Heart right ventricle (tissue), 16 donors: ENCODE measurements at regions not wholly inside any gene's neighbourhood (a gene's known extent, or its start where the extent isn't known, plus 50 kb on each side); places are given as distances from the start of the nearest gene placed in this dataset.
A peak's percentile ranks its signal among the peaks of the same experiment; 100 is the strongest.

ENCODE experiments used
- ATAC-seq, 8 donors: fragments of 200-7000 bp; cut with Tn5 transposase; one replicate each; pipeline ENCODE4 v1.9.1; 2020; ENCODE audit warnings: mild to moderate bottlenecking in 8 of 8, moderate library complexity in 8 of 8, moderate number of reproducible peaks in 1 of 8
- DNase-seq, 2 donors: peaks; one replicate each; pipeline ENCODE4 v3.0.0-alpha.2; 2020
- H3K27ac ChIP-seq, 10 donors: fragments of 200-600 bp; sonication (generic) in 2 of 10; one replicate each; pipeline versions ENCODE4 v1.5.0 to v1.8.0; 2020 to 2022; ENCODE audit warnings: mild to moderate bottlenecking in 3 of 10
- H3K27me3 ChIP-seq, 7 donors: fragments of 200-600 bp; one replicate each; pipeline ENCODE4 v1.8.0; 2021 to 2022; ENCODE audit warnings: mild to moderate bottlenecking in 2 of 7
- H3K36me3 ChIP-seq, 9 donors: fragments of 200-600 bp; sonication (generic) in 1 of 9; one replicate each; pipeline versions ENCODE4 v1.5.0 to v1.8.0; 2020 to 2022; ENCODE audit warnings: mild to moderate bottlenecking in 2 of 9
- H3K4me1 ChIP-seq, 9 donors: fragments of 200-600 bp; sonication (generic) in 1 of 9; one replicate each; pipeline versions ENCODE4 v1.5.0 to v1.8.0; 2020 to 2022; ENCODE audit warnings: mild to moderate bottlenecking in 4 of 9
- H3K4me3 ChIP-seq, 10 donors: fragments of 200-600 bp; sonication (generic) in 2 of 10; one replicate each; pipeline versions ENCODE4 v1.5.0 to v1.8.0; 2020 to 2022; ENCODE audit warnings: mild to moderate bottlenecking in 7 of 10, moderate library complexity in 2 of 10
- H3K9me3 ChIP-seq, 11 donors: fragments of 200-600 bp in 10 of 11; sonication (generic) in 2 of 11; one replicate each; pipeline versions ENCODE4 v1.5.0 to v1.8.0; 2013 to 2022; ENCODE audit warnings: mild to moderate bottlenecking in 2 of 11, control low read depth in 1 of 11, moderate library complexity in 1 of 11
- CTCF ChIP-seq, 9 donors: fragments of 200-600 bp; sonication (generic) in 2 of 9; IDR thresholded peaks; one replicate each; pipeline versions ENCODE4 v1.5.0 to v1.8.0; 2021 to 2022; ENCODE audit warnings: antibody characterized with exemption in 9 of 9, mild to moderate bottlenecking in 5 of 9, moderate library complexity in 1 of 9
- WGBS, 2 donors: extraction: QIAGEN DNeasy Blood & Tissue Kit; methylation state at CpG; one replicate each; pipeline ENCODE4 v1.1.7; 2013; ENCODE audit warnings: inconsistent platforms in 1 of 2; 5-methylcytosine and 5-hydroxymethylcytosine counted together
- intact Hi-C, 10 donors: fragments of 100-400 bp; cut with DNase I; formaldehyde crosslinking; loops; one replicate each; pipeline versions ENCODE4 v1.11.1 to v1.14.2; 2022
- donor health status: Arrhythmogenic right ventricular cardiomyopathy.
- donor health status: ischemic (EF 13 %, LVEDD 7.1; RV severe dilation, severe dysfunction).
- donor health status: healthy with polysubstance abuse.
- donor health status: DM: no; HTN: yes; CAD: no.
- donor health status: DM: no; HTN: no; CAD: no.
- donor health status: ischemic (EF 25% LVEDD 6.9; RV normal size, moderate dysfunction).
- donor health status: ischemic (EF 25% LVEDD 5.7; RV mildly dilated, moderate dysfunction).
- donor health status: healthy.
- donor health status: DM: yes; HTN: yes; CAD: no.
- donor health status: Ischemic cardiomyopathy.
- donor health status: ischemic (EF 35%, LVEDD 5.7; RV mildly dilated, moderate dysfunction).
- donor health status: nonischemic (EF 11% LVEDD 7.7; RV severe dilation, severe dysfunction).
- donor health status: DM: yes; HTN: yes; CAD: no.
- donor health status: PGD.
- donor health status: ischemic (EF 29% LVEDD 5.4; RV normal size, mild dysfunction).
- donor health status: nonischemic (EF 23%, LVEDD 6.1; RV moderate dilation, normal function).

- H3K4me1 ChIP-seq = no peaks in the 10 kb centered on the region
- 64 to 67% methylated on average over 2 of the region's 2 CpGs for WGBS, 2 donors
- ATAC-seq (no peak), DNase-seq (no peak)
- TF ChIP-seq CTCF (IDR thresholded peaks at IDR 0.05) = no peak
- H3K27ac ChIP-seq = no peak overlapping the region
- H3K27me3 ChIP-seq = no peaks in the 10 kb centered on the region
- no peak overlapping the region for H3K4me3 ChIP-seq
- H3K36me3 ChIP-seq = no peaks in the 10 kb centered on the region
- peaks cover 0 to 16% (median 0%) of the 10 kb centered on the region in 11 donors for H3K9me3 ChIP-seq
- intact Hi-C loops = no loop called here
These were observed 55.2 kb downstream of the RTL3 start for GRCh38 chrX:78603908-78604307.

DNA sequence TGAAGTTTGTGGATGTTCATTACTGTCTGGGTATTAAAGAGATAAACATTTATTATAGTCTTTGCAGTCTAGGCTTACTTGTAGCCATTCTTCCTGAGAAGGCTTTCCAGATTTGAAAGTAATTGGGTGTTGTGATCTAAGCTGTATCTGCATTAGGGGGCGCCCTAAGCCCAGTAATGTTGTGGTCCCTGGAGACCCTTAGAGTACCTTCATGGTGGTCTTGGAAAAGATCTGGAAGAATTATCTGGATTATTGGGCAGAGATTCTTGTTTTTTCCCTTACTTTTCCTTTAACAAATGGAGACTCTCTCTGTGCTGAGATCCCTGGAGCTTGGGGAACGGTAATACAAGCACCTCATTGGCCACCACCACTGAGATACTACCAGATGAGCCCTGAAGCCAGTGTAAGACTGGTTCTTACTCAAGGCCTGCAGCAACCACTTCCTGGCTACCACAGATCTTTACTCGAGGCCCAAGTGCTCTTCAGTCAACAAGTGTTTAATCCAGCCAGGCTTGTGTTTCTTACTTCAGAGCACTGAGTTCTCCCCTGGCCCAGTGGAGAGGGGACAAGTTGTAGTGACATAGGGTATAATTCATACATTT lies 63.1 kb downstream of the RTL3 start:
- intact Hi-C loops = no loop called here
- Histone ChIP-seq H3K4me3 (no peak overlapping the region), H3K27ac (no peak overlapping the region), H3K27me3 (peaks cover 0 to 6% (median 0%) of the 10 kb centered on the region in 7 donors), H3K9me3 (peaks cover 0 to 12% (median 0%) of the 10 kb centered on the region in 11 donors), H3K4me1 (no peaks in the 10 kb centered on the region), H3K36me3 (no peaks in the 10 kb centered on the region)
- DNase-seq = no peak
- ATAC-seq = no peak
- WGBS, 2 donors = 47 to 54% methylated on average over 3 of the region's 3 CpGs
- peak in 4 of 9 donors; percentile 13 to 31 (median 22) for TF ChIP-seq CTCF (IDR thresholded peaks at IDR 0.05)

DNA sequence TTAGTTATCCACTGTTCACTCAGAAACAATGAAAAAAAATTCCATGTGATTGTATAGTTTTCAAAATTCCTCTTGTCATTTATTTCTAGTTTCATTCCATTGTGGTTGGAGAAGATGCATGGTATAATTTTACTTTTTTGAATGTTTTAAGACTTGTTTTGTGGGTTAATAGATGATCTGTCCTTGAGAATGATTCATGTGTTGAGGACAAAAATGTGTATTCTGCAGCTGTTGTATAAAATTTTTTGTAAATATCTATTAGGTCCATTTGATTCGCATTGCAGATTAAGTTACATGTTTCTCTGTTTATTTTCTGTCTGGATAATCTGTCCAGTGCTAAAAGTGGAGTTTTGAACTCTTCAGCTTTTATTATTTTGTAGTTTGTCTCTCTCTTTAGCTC lies 65.4 kb downstream of the RTL3 start:
- no peak overlapping the region for H3K4me3 ChIP-seq
- ATAC-seq = no peak
- intact Hi-C loops = no loop called here
- H3K27ac ChIP-seq = no peak overlapping the region
- no peak for TF ChIP-seq CTCF (IDR thresholded peaks at IDR 0.05)
- WGBS, 2 donors = 96 to 97% methylated on average over 1 of the region's 1 CpG
- H3K27me3 ChIP-seq = peaks cover 0 to 6% (median 0%) of the 10 kb centered on the region in 7 donors
- DNase-seq = no peak
- no peaks in the 10 kb centered on the region for H3K4me1 ChIP-seq
- no peaks in the 10 kb centered on the region for H3K36me3 ChIP-seq
- H3K9me3 ChIP-seq = peaks cover 0 to 5% (median 0%) of the 10 kb centered on the region in 11 donors

DNA sequence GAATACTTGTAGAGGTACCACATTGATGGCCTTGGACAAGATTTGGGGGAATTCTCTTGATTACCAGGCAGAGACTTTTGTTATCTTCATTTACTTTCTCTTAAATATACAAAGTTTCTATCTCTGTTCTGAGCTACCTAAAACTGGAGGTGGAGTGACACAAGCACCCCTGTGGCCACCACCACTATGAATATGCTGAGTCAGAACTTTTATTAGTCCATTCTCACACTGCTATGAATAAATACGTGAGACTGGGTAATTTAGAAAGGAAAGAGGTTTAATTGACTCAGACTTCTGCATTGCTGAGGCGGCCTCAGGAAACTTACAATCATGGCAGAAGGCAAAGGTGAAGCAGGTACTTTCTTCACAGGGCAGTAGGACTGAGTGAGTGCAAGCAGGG lies 67.1 kb downstream of the RTL3 start:
- no peak for TF ChIP-seq CTCF (IDR thresholded peaks at IDR 0.05)
- intact Hi-C loops = no loop called here
- H3K4me1 ChIP-seq = no peaks in the 10 kb centered on the region
- no peak overlapping the region for H3K4me3 ChIP-seq
- DNase-seq = no peak
- peaks cover 0 to 5% (median 0%) of the 10 kb centered on the region in 11 donors for H3K9me3 ChIP-seq
- 89 to 94% methylated on average over 2 of the region's 2 CpGs for WGBS, 2 donors
- H3K36me3 ChIP-seq = no peaks in the 10 kb centered on the region
- peaks cover 0 to 6% (median 0%) of the 10 kb centered on the region in 7 donors for H3K27me3 ChIP-seq
- ATAC-seq = no peak
- H3K27ac ChIP-seq = no peak overlapping the region
